ENCODE measurements at regions not wholly inside any gene's neighbourhood (a gene's known extent, or its start where the extent isn't known, plus 50 kb on each side); places are given as distances from the start of the nearest gene placed in this dataset.
"Not testable (repeated sequence)": the region's sequence is repeated elsewhere in the genome, so short reads cannot be mapped to it uniquely, and the experiment has no call there.

DNA sequence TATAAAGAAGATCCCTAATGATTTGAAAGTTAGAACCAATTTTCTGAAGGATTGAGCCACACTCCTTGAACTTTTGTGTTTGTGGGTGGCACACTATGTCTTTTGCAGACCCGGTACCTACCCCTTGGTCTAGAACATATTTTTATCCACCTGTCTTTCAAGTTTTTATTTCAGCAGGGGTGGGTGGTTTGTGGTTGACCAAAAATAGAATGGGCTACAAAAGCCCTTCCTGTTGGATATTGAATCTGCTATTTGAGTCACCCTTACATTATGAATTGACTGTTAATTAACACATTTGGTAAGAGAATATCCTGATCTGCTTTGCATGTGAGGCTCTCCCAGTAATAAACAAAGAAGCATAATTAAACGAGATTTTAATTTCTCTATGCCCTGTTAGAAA lies 401.2 kb downstream of the POTEH start:
- not testable (repeated sequence) for H3K4me3 Mint-ChIP-seq; H3K36me3 Mint-ChIP-seq (ENCODE audit: low read depth)

DNA sequence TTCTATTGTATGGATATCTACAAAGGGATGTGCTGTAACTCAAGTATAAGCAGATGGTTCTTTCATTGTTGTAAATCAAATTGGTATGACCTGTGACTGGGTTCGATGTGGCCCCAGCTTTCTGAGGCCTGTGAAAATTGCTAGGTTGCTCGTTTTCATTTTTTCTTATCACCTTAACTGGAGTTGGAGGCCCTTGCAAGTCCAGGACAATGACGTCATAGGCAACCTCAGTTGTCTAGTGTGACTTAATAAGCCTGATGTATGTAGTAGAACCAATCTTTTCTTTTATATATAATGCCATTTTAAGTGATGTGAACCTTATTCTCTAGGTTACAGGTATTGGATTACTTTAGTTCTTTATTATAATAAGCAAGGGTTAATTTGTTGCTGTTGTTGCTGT lies 415.3 kb downstream of the POTEH start:
- not testable (repeated sequence) for DNase-seq; H3K4me3 Mint-ChIP-seq; H3K4me1 Mint-ChIP-seq; H3K36me3 Mint-ChIP-seq (ENCODE audit: low read depth); H3K27me3 Mint-ChIP-seq (ENCODE audit: low read depth, poor library complexity); H3K27ac Mint-ChIP-seq
- H3K9me3 Mint-ChIP-seq: peaks cover 67% of the 10 kb centered on the region

More for the DNA sequence above, 401.2 kb downstream of the POTEH start:
- not testable (repeated sequence) for H3K27me3 Mint-ChIP-seq (ENCODE audit: low read depth, poor library complexity); DNase-seq; H3K4me1 Mint-ChIP-seq; H3K27ac Mint-ChIP-seq
- H3K9me3 Mint-ChIP-seq: peaks cover 40% of the 10 kb centered on the region

DNA sequence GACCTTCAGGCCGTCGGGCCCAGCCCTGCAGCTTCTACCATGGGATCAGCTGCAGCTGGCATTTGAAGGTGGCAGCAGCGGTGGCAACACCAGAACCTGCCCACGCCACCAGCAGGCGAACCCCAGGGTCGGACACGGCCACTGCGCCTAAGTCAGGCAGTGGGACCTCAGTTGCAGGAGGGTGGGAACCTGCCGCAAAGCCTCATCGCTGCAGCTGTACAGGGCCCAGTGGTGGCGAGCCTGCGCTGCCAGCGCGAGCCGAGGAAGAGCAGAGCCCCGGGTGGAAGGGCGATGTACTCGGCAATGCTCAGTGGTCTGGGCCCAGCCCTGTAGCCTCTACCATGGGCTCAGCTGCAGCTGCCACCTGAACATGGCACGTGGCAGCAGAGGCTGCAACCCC lies 441.6 kb downstream of the POTEH start:
- peaks cover 65% of the 10 kb centered on the region for H3K9me3 Mint-ChIP-seq
- not testable (repeated sequence) for H3K27me3 Mint-ChIP-seq (ENCODE audit: low read depth, poor library complexity); H3K36me3 Mint-ChIP-seq (ENCODE audit: low read depth); H3K27ac Mint-ChIP-seq; DNase-seq; H3K4me3 Mint-ChIP-seq; H3K4me1 Mint-ChIP-seq

DNA sequence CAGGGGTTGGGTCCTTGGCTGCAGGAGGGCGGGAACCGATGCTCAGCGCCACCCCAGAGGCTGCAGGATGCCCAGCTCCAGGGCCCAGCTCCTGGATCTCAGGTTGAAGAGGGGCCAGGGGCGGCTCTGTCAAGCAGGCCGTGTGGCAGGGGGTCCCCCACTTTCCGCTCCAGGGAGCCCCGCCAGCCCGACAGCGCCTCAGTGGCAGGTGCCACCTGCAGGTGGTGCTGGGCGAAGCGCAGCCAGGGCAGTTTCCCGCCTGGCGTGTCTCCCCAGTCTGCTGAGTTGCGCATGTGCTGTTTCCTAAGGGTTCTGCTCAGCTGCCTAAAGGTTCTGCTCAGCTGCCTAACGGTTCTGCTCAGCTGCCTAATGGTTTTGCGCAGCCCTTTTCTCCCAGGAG lies 442.1 kb downstream of the POTEH start:
- peaks cover 68% of the 10 kb centered on the region for H3K9me3 Mint-ChIP-seq
- H3K36me3 Mint-ChIP-seq (ENCODE audit: low read depth): no peaks in the 10 kb centered on the region
- H3K27ac Mint-ChIP-seq: no peak overlapping the region
- no peaks in the 10 kb centered on the region for H3K27me3 Mint-ChIP-seq (ENCODE audit: low read depth, poor library complexity)
- no peak overlapping the region for H3K4me3 Mint-ChIP-seq
- no peaks in the 10 kb centered on the region for H3K4me1 Mint-ChIP-seq
- DNase-seq: no peak
- TF ChIP-seq, protein P1, sequence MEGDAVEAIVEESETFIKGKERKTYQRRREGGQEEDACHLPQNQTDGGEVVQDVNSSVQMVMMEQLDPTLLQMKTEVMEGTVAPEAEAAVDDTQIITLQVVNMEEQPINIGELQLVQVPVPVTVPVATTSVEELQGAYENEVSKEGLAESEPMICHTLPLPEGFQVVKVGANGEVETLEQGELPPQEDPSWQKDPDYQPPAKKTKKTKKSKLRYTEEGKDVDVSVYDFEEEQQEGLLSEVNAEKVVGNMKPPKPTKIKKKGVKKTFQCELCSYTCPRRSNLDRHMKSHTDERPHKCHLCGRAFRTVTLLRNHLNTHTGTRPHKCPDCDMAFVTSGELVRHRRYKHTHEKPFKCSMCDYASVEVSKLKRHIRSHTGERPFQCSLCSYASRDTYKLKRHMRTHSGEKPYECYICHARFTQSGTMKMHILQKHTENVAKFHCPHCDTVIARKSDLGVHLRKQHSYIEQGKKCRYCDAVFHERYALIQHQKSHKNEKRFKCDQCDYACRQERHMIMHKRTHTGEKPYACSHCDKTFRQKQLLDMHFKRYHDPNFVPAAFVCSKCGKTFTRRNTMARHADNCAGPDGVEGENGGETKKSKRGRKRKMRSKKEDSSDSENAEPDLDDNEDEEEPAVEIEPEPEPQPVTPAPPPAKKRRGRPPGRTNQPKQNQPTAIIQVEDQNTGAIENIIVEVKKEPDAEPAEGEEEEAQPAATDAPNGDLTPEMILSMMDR (IDR thresholded peaks at IDR 0.05): no peak

DNA sequence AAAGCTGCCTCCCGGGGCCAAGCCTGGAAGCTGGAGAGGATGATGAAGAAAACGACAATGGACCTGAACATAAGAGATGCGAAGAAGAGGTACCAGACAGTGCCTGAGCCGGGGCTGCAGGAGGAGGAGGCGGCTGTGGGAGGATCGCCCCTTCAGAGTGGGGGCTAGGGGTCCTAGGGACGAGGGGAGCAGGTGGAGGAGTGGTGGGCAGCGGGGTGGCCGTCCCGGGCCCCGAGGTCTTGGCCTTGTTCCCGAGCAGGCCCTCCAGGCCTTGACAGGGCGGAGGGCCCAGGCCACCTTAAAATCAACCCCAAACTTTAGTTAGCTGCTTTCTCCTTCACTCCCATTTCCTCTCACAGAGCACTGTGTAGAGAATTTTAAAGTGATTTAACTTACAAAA lies 442.8 kb downstream of the POTEH start:
- H3K4me3 Mint-ChIP-seq; H3K27me3 Mint-ChIP-seq (ENCODE audit: low read depth, poor library complexity): not testable (repeated sequence)

DNA sequence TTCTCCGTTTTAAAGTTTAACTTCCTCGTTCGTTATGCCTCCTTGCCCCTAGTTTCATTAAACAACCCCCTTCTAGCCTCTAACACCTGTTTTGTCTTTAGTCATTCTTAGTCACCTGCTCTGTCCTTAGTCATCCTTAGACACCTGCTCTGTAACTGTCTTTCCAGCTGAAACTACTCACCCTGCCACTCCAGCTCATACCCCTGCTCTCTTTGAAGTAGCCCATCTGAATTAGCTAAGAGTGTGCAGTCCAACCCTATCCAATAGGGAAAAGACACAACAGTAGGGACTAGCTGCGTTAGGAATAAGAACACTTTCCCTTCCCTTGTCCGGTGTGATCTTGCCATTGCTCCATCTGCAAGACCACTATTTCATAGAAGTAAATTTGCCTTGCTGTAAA lies 446.5 kb downstream of the CCT8L2 start:
- not testable (repeated sequence) for H3K4me3 Mint-ChIP-seq; DNase-seq; H3K4me1 Mint-ChIP-seq; H3K27me3 Mint-ChIP-seq (ENCODE audit: low read depth, poor library complexity); H3K36me3 Mint-ChIP-seq (ENCODE audit: low read depth); H3K27ac Mint-ChIP-seq
- peaks cover 57% of the 10 kb centered on the region for H3K9me3 Mint-ChIP-seq

More for the DNA sequence above, 442.8 kb downstream of the POTEH start:
- not testable (repeated sequence) for H3K36me3 Mint-ChIP-seq (ENCODE audit: low read depth); H3K4me1 Mint-ChIP-seq; H3K27ac Mint-ChIP-seq; DNase-seq
- peaks cover 63% of the 10 kb centered on the region for H3K9me3 Mint-ChIP-seq

DNA sequence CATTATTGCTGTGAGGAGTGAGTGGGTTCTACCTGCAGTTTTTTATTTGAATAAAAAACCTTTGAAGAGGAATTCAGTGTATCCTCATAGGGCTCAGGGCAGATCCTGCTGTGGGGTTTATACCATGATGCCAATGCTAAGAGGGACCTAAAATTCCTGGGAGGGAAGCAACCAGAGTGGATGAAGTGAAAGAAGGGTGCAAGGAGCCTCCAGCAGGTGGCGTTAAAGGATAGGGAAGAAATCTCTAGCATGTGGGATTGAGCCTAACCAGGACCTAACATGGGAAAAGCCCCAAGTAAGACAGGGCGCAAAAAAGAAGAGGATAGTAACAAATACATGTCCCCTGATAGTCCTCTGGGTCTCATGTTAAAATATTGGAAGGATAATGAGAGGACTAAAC lies 445.7 kb downstream of the CCT8L2 start:
- H3K4me3 Mint-ChIP-seq; H3K27me3 Mint-ChIP-seq (ENCODE audit: low read depth, poor library complexity); H3K27ac Mint-ChIP-seq; DNase-seq; H3K36me3 Mint-ChIP-seq (ENCODE audit: low read depth); H3K4me1 Mint-ChIP-seq: not testable (repeated sequence)
- H3K9me3 Mint-ChIP-seq: peaks cover 59% of the 10 kb centered on the region

DNA sequence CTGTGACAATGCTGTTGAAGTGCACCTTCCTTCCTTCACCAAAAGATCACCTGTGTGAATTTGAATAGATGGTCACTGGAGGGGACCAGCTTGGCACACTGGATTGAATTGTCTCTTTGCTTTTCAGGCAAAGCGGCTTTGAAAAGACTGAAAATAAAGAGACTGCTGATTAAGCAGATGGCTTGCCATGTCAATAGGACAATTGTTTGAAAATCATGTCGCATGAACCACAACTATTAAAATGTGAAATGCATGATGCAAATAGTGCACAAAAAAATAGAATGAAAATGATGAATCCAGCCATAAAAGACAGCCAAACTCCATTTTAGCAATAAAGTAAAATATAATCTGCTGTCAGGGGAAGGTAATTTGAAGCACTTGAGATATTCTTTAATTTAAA lies 415.3 kb downstream of the CCT8L2 start:
- H3K4me3 Mint-ChIP-seq; H3K4me1 Mint-ChIP-seq; DNase-seq; H3K27me3 Mint-ChIP-seq (ENCODE audit: low read depth, poor library complexity); H3K36me3 Mint-ChIP-seq (ENCODE audit: low read depth); H3K27ac Mint-ChIP-seq: not testable (repeated sequence)
- peaks cover 54% of the 10 kb centered on the region for H3K9me3 Mint-ChIP-seq

DNA sequence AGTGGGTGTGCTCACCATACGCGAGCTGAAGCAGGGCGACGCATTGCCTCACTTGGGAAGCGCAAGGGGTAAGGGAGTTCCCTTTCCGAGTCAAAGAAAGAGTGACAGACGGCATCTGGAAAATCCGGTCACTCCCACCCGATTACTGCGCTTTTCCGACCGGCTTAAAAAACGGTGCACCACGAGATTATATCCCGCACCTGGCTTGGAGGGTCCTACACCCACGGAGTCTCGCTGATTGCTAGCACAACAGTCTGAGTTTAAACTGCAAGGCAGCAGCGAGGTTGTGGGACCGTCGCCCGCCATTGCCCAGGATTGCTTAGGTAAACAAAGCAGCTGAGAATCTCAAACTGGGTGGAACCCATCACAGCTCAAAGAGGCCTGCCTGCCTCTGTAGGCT lies 408.7 kb downstream of the CCT8L2 start:
- DNase-seq; H3K27me3 Mint-ChIP-seq (ENCODE audit: low read depth, poor library complexity); H3K36me3 Mint-ChIP-seq (ENCODE audit: low read depth); H3K4me1 Mint-ChIP-seq; H3K27ac Mint-ChIP-seq; H3K4me3 Mint-ChIP-seq: not testable (repeated sequence)
- peaks cover 59% of the 10 kb centered on the region for H3K9me3 Mint-ChIP-seq

All from nephron progenitor cell (in vitro differentiated cells).